ENCODE measurements at regions not wholly inside any gene's neighbourhood (a gene's known extent, or its start where the extent isn't known, plus 50 kb on each side); places are given as distances from the start of the nearest gene placed in this dataset.

GRCh38 chr11:106389101-106389500, 311.6 kb downstream of the AASDHPPT start:
- TF ChIP-seq REST (IDR thresholded peaks at IDR 0.05; ENCODE audit: low read depth) (no peak), TCF12 (IDR thresholded peaks at IDR 0.05; ENCODE audit: low read depth) (no peak), MAX (IDR thresholded peaks at IDR 0.05) (no peak), ZBTB7A (IDR thresholded peaks at IDR 0.05; ENCODE audit: low read depth) (no peak), FOXM1 (IDR thresholded peaks at IDR 0.05; ENCODE audit: borderline replicate concordance, low read depth) (no peak), EP300 (IDR thresholded peaks at IDR 0.05; ENCODE audit: borderline replicate concordance) (no peak), TEAD4 (IDR thresholded peaks at IDR 0.05) (no peak), EGR1 (IDR thresholded peaks at IDR 0.05) (no peak), YY1 (IDR thresholded peaks at IDR 0.05; ENCODE audit: low read depth) (no peak), USF1 (IDR thresholded peaks at IDR 0.05) (no peak), NFIC (IDR thresholded peaks at IDR 0.05) (no peak), CEBPB (IDR thresholded peaks at IDR 0.05) (no peak), CREB1 (IDR thresholded peaks at IDR 0.05; ENCODE audit: low read depth) (no peak), RAD21 (IDR thresholded peaks at IDR 0.05; ENCODE audit: low read depth) (no peak)

- no peak for TF ChIP-seq FOXM1 (IDR thresholded peaks at IDR 0.05; ENCODE audit: borderline replicate concordance, low read depth)
- no peak for TF ChIP-seq EP300 (IDR thresholded peaks at IDR 0.05; ENCODE audit: borderline replicate concordance)
- no peak for TF ChIP-seq EGR1 (IDR thresholded peaks at IDR 0.05)
- TF ChIP-seq CREB1 (IDR thresholded peaks at IDR 0.05; ENCODE audit: low read depth) = no peak
- no peak for TF ChIP-seq YY1 (IDR thresholded peaks at IDR 0.05; ENCODE audit: low read depth)
- TF ChIP-seq MAX (IDR thresholded peaks at IDR 0.05) = no peak
- TF ChIP-seq TCF12 (IDR thresholded peaks at IDR 0.05; ENCODE audit: low read depth) = no peak
These were observed 312.6 kb downstream of the AASDHPPT start for GRCh38 chr11:106390078-106390477.

- no peak for TF ChIP-seq CREB1 (IDR thresholded peaks at IDR 0.05; ENCODE audit: low read depth)
- TF ChIP-seq FOXM1 (IDR thresholded peaks at IDR 0.05; ENCODE audit: borderline replicate concordance, low read depth) = no peak
- TF ChIP-seq EP300 (IDR thresholded peaks at IDR 0.05; ENCODE audit: borderline replicate concordance) = no peak
- TF ChIP-seq NFIC (IDR thresholded peaks at IDR 0.05) = no peak
- TF ChIP-seq EGR1 (IDR thresholded peaks at IDR 0.05) = no peak
- no peak for TF ChIP-seq YY1 (IDR thresholded peaks at IDR 0.05; ENCODE audit: low read depth)
- no peak for TF ChIP-seq TCF12 (IDR thresholded peaks at IDR 0.05; ENCODE audit: low read depth)
- no peak for TF ChIP-seq CEBPB (IDR thresholded peaks at IDR 0.05)
- TF ChIP-seq RAD21 (IDR thresholded peaks at IDR 0.05; ENCODE audit: low read depth) = no peak
- no peak for TF ChIP-seq TEAD4 (IDR thresholded peaks at IDR 0.05)
- no peak for TF ChIP-seq MAX (IDR thresholded peaks at IDR 0.05)
- no peak for TF ChIP-seq USF1 (IDR thresholded peaks at IDR 0.05)
These were observed 314.4 kb downstream of the AASDHPPT start for GRCh38 chr11:106391771-106392420.

GRCh38 chr11:106395716-106396349, 318.4 kb downstream of the AASDHPPT start:
- TF ChIP-seq YY1 (IDR thresholded peaks at IDR 0.05; ENCODE audit: low read depth) (no peak), TCF12 (IDR thresholded peaks at IDR 0.05; ENCODE audit: low read depth) (no peak), MAX (IDR thresholded peaks at IDR 0.05) (no peak), REST (IDR thresholded peaks at IDR 0.05; ENCODE audit: low read depth) (no peak), TEAD4 (IDR thresholded peaks at IDR 0.05) (no peak), RAD21 (IDR thresholded peaks at IDR 0.05; ENCODE audit: low read depth) (no peak), NFIC (IDR thresholded peaks at IDR 0.05) (no peak), FOXM1 (IDR thresholded peaks at IDR 0.05; ENCODE audit: borderline replicate concordance, low read depth) (no peak), ZBTB7A (IDR thresholded peaks at IDR 0.05; ENCODE audit: low read depth) (no peak), USF1 (IDR thresholded peaks at IDR 0.05) (no peak), CEBPB (IDR thresholded peaks at IDR 0.05) (no peak), EP300 (IDR thresholded peaks at IDR 0.05; ENCODE audit: borderline replicate concordance) (no peak), EGR1 (IDR thresholded peaks at IDR 0.05) (no peak), CREB1 (IDR thresholded peaks at IDR 0.05; ENCODE audit: low read depth) (no peak), TAF1 (IDR thresholded peaks at IDR 0.05; ENCODE audit: low read depth) (no peak)

Measured in Ishikawa (cell line).